GM23338 (cell line): ENCODE measurements at regions not wholly inside any gene's neighbourhood (a gene's known extent, or its start where the extent isn't known, plus 50 kb on each side); places are given as distances from the start of the nearest gene placed in this dataset.

ENCODE experiments used
- ATAC-seq: fragments of 200-7000 bp; cut with Tn5 transposase; 3 replicates; pipeline ENCODE4 v1.9.1; 2020
- DNase-seq: peaks from one replicate; pipeline ENCODE4 v3.0.0-alpha.2; 2015; ENCODE audit warnings: low spot score
- H2AFZ ChIP-seq: fragments of 200-600 bp; sonication (generic); 2 replicates; pipeline ENCODE4 v1.8.0; 2016; ENCODE audit warnings: antibody characterized with exemption, mild to moderate bottlenecking, moderate library complexity
- H3F3A ChIP-seq: fragments of 200-600 bp; sonication (generic); replicated peaks from 2 replicates; pipeline ENCODE4 v1.8.0; 2017; ENCODE audit warnings: antibody characterized with exemption, mixed run types, low read depth
- H3K27ac ChIP-seq: fragments of 200-600 bp; sonication (generic); 2 replicates; pipeline ENCODE4 v1.6.1; 2016; ENCODE audit warnings: low read depth
- H3K27me3 ChIP-seq: fragments of 200-600 bp; sonication (generic); 2 replicates; pipeline ENCODE4 v1.8.0; 2016; ENCODE audit warnings: mild to moderate bottlenecking, mixed run types, moderate library complexity; ENCODE audit not compliant: insufficient read depth
- H3K36me3 ChIP-seq: fragments of 200-600 bp; sonication (generic); 2 replicates; pipeline ENCODE4 v1.8.0; 2016; ENCODE audit warnings: mild to moderate bottlenecking; ENCODE audit not compliant: insufficient read depth
- H3K4me1 ChIP-seq: fragments of 200-600 bp; sonication (generic); 2 replicates; pipeline ENCODE4 v1.8.0; 2016; ENCODE audit warnings: mild to moderate bottlenecking, moderate library complexity; ENCODE audit not compliant: insufficient read depth
- H3K4me2 ChIP-seq: fragments of 200-600 bp; sonication (generic); 2 replicates; pipeline ENCODE4 v1.7.1; 2017; ENCODE audit warnings: mixed run types
- H3K4me3 ChIP-seq: fragments of 200-600 bp; sonication (generic); 2 replicates; pipeline ENCODE4 v1.6.1; 2016; ENCODE audit warnings: mixed run types
- H3K79me2 ChIP-seq: fragments of 200-600 bp; sonication (generic); replicated peaks from 2 replicates; pipeline ENCODE4 v1.8.0; 2017; ENCODE audit warnings: mild to moderate bottlenecking; ENCODE audit not compliant: insufficient read depth
- H3K9me2 ChIP-seq: fragments of 200-600 bp; sonication (generic); 2 replicates; pipeline ENCODE4 v1.8.0; 2017; ENCODE audit not compliant: insufficient read depth
- H4K20me1 ChIP-seq: fragments of 200-600 bp; sonication (generic); replicated peaks from 2 replicates; pipeline ENCODE4 v1.8.0; 2017; ENCODE audit warnings: mild to moderate bottlenecking; ENCODE audit not compliant: insufficient read depth
- H3K27ac Mint-ChIP-seq: 2 replicates; pipeline ENCODE4 v1.8.0; 2020; ENCODE audit warnings: inconsistent platforms, mild to moderate bottlenecking, moderate library complexity, mixed read lengths
- H3K27me3 Mint-ChIP-seq: 3 replicates; pipeline ENCODE4 v1.8.0; 2022; ENCODE audit warnings: low read depth, mild to moderate bottlenecking, moderate library complexity, mixed read lengths, inconsistent platforms; ENCODE audit not compliant: insufficient read depth, poor library complexity
- H3K36me3 Mint-ChIP-seq: 3 replicates; pipeline ENCODE4 v1.8.0; 2021; ENCODE audit warnings: low read depth, mild to moderate bottlenecking, inconsistent platforms, moderate library complexity, mixed read lengths
- H3K4me1 Mint-ChIP-seq: 3 replicates; pipeline ENCODE4 v1.8.0; 2020; ENCODE audit warnings: mild to moderate bottlenecking, inconsistent platforms, mixed read lengths
- H3K4me3 Mint-ChIP-seq: 3 replicates; pipeline ENCODE4 v1.8.0; 2021; ENCODE audit warnings: moderate library complexity, mild to moderate bottlenecking, inconsistent platforms, mixed read lengths
- H3K9me3 Mint-ChIP-seq: 3 replicates; pipeline ENCODE4 v1.8.0; 2020; ENCODE audit warnings: moderate library complexity, mild to moderate bottlenecking, inconsistent platforms, mixed read lengths
- CREB1 ChIP-seq: fragments of 250-450 bp; sonication (Bioruptor Pico); IDR thresholded peaks from 2 replicates; pipeline ENCODE4 v1.5.0; 2020; ENCODE audit warnings: low read depth, mild to moderate bottlenecking, moderate library complexity
- EZH2 ChIP-seq: fragments of 200-600 bp; sonication (generic); IDR thresholded peaks from one replicate; pipeline ENCODE4 v1.8.0; 2017; ENCODE audit warnings: antibody characterized with exemption, mild to moderate bottlenecking, low read depth; ENCODE audit not compliant: unreplicated experiment
- EZH2phosphoT487 ChIP-seq: fragments of 200-600 bp; sonication (generic); IDR thresholded peaks from one replicate; pipeline ENCODE4 v1.8.1; 2018; ENCODE audit warnings: antibody characterized with exemption; ENCODE audit not compliant: unreplicated experiment
- JUNB ChIP-seq: IDR thresholded peaks from one replicate; pipeline ENCODE4 v1.6.1; 2016; ENCODE audit warnings: antibody characterized with exemption; ENCODE audit not compliant: unreplicated experiment
- NANOG ChIP-seq: IDR thresholded peaks from 2 replicates; pipeline ENCODE4 v1.6.1; 2016; ENCODE audit warnings: antibody characterized with exemption, borderline replicate concordance
- STAT1 ChIP-seq: IDR thresholded peaks from one replicate; pipeline ENCODE4 v1.6.1; 2016; ENCODE audit warnings: antibody characterized with exemption; ENCODE audit not compliant: unreplicated experiment
- ZNF114 ChIP-seq: fragments of 250-450 bp; sonication (Bioruptor Pico); IDR thresholded peaks from 2 replicates; pipeline ENCODE4 v1.5.0; 2020; ENCODE audit warnings: mild to moderate bottlenecking, moderate library complexity
- ZNF331 ChIP-seq: fragments of 250-450 bp; sonication (Bioruptor Pico); IDR thresholded peaks from 2 replicates; pipeline ENCODE4 v1.5.0; 2020; ENCODE audit warnings: low read depth, mild to moderate bottlenecking, moderate library complexity
- TF ChIP-seq, protein P1 (sequence below): IDR thresholded peaks from one replicate; pipeline ENCODE4 v1.6.1; 2018; ENCODE audit warnings: antibody characterized with exemption; ENCODE audit not compliant: unreplicated experiment
- TF ChIP-seq, protein P2 (sequence below), 2 experiments: fragments of 200-600 bp in 1 of 2; sonication (generic) in 1 of 2; conservative IDR thresholded peaks; 2 replicates each; pipeline versions ENCODE4 v1.5.1 to v1.6.1; 2016 to 2017; ENCODE audit warnings: antibody characterized with exemption in 2 of 2, low read depth in 2 of 2, mild to moderate bottlenecking in 2 of 2, moderate library complexity in 1 of 2
- TF ChIP-seq, protein P3 (sequence below): fragments of 250-450 bp; sonication (Bioruptor Pico); IDR thresholded peaks from 2 replicates; pipeline ENCODE4 v1.5.0; 2020; ENCODE audit warnings: mild to moderate bottlenecking, moderate library complexity
- TF ChIP-seq, protein P4 (sequence below): IDR thresholded peaks from 2 replicates; pipeline ENCODE4 v1.6.1; 2016; ENCODE audit warnings: antibody characterized with exemption

DNA sequence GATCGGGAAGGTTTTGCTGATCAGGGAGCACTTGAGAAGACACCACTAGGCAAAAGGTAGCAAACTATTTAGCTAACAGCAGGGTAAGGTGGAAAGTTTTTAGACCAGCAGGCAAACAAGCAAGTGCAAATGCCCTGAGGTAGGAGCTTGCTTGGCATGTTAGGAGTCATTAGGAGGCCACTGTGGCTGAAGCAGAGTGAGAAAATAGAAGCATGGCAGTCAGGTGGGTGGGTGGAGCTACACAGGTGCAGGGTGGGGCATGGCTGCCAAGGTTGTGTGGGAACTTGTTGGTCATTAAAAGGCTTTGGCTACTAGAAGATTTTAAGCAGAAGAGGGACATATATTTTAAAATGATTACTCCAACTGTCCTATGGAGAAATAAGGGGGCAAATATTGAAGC, 77.3 kb downstream of the EDN1 start:
- Histone ChIP-seq H3K36me3 (no peaks in the 10 kb centered on the region), H3K4me1 (0 out of 2 replicates have a peak, but pooled peaks cover 15% of the 10 kb centered on the region), H3F3A (no peaks in the 10 kb centered on the region), H3K27me3 (no peaks in the 10 kb centered on the region), H3K4me3 (no peak overlapping the region), H3K79me2 (no peaks in the 10 kb centered on the region), H2AFZ (no peak overlapping the region), H4K20me1 (no peaks in the 10 kb centered on the region), H3K27ac (no peak overlapping the region), H3K9me2 (0 out of 2 replicates have a peak, but pooled peaks cover 5% of the 10 kb centered on the region), H3K4me2 (no peak overlapping the region)
- no peak for DNase-seq
- peaks cover 15% of the 10 kb centered on the region for H3K4me1 Mint-ChIP-seq
- no peak for ATAC-seq
- H3K27ac Mint-ChIP-seq: no peak overlapping the region
- TF ChIP-seq, protein P1, sequence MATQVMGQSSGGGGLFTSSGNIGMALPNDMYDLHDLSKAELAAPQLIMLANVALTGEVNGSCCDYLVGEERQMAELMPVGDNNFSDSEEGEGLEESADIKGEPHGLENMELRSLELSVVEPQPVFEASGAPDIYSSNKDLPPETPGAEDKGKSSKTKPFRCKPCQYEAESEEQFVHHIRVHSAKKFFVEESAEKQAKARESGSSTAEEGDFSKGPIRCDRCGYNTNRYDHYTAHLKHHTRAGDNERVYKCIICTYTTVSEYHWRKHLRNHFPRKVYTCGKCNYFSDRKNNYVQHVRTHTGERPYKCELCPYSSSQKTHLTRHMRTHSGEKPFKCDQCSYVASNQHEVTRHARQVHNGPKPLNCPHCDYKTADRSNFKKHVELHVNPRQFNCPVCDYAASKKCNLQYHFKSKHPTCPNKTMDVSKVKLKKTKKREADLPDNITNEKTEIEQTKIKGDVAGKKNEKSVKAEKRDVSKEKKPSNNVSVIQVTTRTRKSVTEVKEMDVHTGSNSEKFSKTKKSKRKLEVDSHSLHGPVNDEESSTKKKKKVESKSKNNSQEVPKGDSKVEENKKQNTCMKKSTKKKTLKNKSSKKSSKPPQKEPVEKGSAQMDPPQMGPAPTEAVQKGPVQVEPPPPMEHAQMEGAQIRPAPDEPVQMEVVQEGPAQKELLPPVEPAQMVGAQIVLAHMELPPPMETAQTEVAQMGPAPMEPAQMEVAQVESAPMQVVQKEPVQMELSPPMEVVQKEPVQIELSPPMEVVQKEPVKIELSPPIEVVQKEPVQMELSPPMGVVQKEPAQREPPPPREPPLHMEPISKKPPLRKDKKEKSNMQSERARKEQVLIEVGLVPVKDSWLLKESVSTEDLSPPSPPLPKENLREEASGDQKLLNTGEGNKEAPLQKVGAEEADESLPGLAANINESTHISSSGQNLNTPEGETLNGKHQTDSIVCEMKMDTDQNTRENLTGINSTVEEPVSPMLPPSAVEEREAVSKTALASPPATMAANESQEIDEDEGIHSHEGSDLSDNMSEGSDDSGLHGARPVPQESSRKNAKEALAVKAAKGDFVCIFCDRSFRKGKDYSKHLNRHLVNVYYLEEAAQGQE: no peak
- TF ChIP-seq, protein P2, sequence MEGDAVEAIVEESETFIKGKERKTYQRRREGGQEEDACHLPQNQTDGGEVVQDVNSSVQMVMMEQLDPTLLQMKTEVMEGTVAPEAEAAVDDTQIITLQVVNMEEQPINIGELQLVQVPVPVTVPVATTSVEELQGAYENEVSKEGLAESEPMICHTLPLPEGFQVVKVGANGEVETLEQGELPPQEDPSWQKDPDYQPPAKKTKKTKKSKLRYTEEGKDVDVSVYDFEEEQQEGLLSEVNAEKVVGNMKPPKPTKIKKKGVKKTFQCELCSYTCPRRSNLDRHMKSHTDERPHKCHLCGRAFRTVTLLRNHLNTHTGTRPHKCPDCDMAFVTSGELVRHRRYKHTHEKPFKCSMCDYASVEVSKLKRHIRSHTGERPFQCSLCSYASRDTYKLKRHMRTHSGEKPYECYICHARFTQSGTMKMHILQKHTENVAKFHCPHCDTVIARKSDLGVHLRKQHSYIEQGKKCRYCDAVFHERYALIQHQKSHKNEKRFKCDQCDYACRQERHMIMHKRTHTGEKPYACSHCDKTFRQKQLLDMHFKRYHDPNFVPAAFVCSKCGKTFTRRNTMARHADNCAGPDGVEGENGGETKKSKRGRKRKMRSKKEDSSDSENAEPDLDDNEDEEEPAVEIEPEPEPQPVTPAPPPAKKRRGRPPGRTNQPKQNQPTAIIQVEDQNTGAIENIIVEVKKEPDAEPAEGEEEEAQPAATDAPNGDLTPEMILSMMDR (conservative IDR thresholded peaks at IDR 0.05; ENCODE audit: low read depth in 2 of 2): no peak
- TF ChIP-seq ZNF331 (CRISPR knock-in tag) (no peak), NANOG (no peak), EZH2phosphoT487 (no peak), CREB1 (CRISPR knock-in tag) (no peak), EZH2 (no peak), JUNB (no peak), STAT1 (no peak), ZNF114 (no peak)
- TF ChIP-seq, protein P3, sequence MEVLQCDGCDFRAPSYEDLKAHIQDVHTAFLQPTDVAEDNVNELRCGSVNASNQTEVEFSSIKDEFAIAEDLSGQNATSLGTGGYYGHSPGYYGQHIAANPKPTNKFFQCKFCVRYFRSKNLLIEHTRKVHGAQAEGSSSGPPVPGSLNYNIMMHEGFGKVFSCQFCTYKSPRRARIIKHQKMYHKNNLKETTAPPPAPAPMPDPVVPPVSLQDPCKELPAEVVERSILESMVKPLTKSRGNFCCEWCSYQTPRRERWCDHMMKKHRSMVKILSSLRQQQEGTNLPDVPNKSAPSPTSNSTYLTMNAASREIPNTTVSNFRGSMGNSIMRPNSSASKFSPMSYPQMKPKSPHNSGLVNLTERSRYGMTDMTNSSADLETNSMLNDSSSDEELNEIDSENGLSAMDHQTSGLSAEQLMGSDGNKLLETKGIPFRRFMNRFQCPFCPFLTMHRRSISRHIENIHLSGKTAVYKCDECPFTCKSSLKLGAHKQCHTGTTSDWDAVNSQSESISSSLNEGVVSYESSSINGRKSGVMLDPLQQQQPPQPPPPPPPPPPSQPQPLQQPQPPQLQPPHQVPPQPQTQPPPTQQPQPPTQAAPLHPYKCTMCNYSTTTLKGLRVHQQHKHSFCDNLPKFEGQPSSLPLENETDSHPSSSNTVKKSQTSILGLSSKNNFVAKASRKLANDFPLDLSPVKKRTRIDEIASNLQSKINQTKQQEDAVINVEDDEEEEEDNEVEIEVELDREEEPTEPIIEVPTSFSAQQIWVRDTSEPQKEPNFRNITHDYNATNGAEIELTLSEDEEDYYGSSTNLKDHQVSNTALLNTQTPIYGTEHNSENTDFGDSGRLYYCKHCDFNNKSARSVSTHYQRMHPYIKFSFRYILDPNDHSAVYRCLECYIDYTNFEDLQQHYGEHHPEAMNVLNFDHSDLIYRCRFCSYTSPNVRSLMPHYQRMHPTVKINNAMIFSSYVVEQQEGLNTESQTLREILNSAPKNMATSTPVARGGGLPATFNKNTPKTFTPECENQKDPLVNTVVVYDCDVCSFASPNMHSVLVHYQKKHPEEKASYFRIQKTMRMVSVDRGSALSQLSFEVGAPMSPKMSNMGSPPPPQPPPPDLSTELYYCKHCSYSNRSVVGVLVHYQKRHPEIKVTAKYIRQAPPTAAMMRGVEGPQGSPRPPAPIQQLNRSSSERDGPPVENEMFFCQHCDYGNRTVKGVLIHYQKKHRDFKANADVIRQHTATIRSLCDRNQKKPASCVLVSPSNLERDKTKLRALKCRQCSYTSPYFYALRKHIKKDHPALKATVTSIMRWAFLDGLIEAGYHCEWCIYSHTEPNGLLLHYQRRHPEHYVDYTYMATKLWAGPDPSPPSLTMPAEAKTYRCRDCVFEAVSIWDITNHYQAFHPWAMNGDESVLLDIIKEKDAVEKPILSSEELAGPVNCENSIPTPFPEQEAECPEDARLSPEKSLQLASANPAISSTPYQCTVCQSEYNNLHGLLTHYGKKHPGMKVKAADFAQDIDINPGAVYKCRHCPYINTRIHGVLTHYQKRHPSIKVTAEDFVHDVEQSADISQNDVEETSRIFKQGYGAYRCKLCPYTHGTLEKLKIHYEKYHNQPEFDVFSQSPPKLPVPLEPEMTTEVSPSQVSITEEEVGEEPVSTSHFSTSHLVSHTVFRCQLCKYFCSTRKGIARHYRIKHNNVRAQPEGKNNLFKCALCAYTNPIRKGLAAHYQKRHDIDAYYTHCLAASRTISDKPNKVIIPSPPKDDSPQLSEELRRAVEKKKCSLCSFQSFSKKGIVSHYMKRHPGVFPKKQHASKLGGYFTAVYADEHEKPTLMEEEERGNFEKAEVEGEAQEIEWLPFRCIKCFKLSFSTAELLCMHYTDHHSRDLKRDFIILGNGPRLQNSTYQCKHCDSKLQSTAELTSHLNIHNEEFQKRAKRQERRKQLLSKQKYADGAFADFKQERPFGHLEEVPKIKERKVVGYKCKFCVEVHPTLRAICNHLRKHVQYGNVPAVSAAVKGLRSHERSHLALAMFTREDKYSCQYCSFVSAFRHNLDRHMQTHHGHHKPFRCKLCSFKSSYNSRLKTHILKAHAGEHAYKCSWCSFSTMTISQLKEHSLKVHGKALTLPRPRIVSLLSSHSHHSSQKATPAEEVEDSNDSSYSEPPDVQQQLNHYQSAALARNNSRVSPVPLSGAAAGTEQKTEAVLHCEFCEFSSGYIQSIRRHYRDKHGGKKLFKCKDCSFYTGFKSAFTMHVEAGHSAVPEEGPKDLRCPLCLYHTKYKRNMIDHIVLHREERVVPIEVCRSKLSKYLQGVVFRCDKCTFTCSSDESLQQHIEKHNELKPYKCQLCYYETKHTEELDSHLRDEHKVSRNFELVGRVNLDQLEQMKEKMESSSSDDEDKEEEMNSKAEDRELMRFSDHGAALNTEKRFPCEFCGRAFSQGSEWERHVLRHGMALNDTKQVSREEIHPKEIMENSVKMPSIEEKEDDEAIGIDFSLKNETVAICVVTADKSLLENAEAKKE (CRISPR knock-in tag): no peak
- TF ChIP-seq, protein P4, sequence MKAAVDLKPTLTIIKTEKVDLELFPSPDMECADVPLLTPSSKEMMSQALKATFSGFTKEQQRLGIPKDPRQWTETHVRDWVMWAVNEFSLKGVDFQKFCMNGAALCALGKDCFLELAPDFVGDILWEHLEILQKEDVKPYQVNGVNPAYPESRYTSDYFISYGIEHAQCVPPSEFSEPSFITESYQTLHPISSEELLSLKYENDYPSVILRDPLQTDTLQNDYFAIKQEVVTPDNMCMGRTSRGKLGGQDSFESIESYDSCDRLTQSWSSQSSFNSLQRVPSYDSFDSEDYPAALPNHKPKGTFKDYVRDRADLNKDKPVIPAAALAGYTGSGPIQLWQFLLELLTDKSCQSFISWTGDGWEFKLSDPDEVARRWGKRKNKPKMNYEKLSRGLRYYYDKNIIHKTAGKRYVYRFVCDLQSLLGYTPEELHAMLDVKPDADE: no peak
- H3K4me3 Mint-ChIP-seq: no peak overlapping the region
- H3K36me3 Mint-ChIP-seq: peaks cover 5% of the 10 kb centered on the region; the same call in 1 of the 3 replicates
- peaks cover 8% of the 10 kb centered on the region for H3K27me3 Mint-ChIP-seq
- no peaks in the 10 kb centered on the region; the same call in 2 of the 3 replicates for H3K9me3 Mint-ChIP-seq
